B cell (primary cell): ENCODE measurements at regions not wholly inside any gene's neighbourhood (a gene's known extent, or its start where the extent isn't known, plus 50 kb on each side); places are given as distances from the start of the nearest gene placed in this dataset.

Source experiments
- ATAC-seq: fragments of 200-7000 bp; cut with Tn5 transposase; one replicate; pipeline ENCODE4 v1.10.0; 2021; ENCODE audit warnings: low read depth, mild to moderate bottlenecking, moderate number of reproducible peaks, moderate library complexity
- CTCF ChIA-PET: fragments of 350-600 bp; sonication (Branson Sonifier 250); formaldehyde crosslinking; loops from one replicate; lab custom pipeline; 2021; ENCODE audit warnings: antibody characterized with exemption, inconsistent platforms; lab: Charles Lee
- POLR2A ChIA-PET: fragments of 350-600 bp; sonication (Branson Sonifier 250); formaldehyde crosslinking; loops from one replicate; lab custom pipeline; 2021; ENCODE audit warnings: antibody characterized with exemption; lab: Charles Lee
- DNase-seq: peaks from one replicate; pipeline ENCODE4 v3.0.0; 2013
- H2AFZ ChIP-seq: 2 replicates; pipeline ENCODE4 v1.6.1; 2012; ENCODE audit warnings: mild to moderate bottlenecking, low read depth, low read length; ENCODE audit not compliant: insufficient read depth, poor library complexity, severe bottlenecking
- H3K27ac ChIP-seq, 2 donors: 1 replicate in 1 of 2; 2 replicates in 1 of 2; pipeline ENCODE4 v1.5.1; 2012 to 2013; ENCODE audit warnings: low read length in 2 of 2, mild to moderate bottlenecking in 2 of 2, moderate library complexity in 1 of 2
- H3K27me3 ChIP-seq, 4 experiments: fragments of 200-600 bp in 1 of 4; sonication (generic) in 1 of 4; replicated peaks in 1 of 4; 1 replicate in 2 of 4; 2 replicates in 2 of 4; pipeline versions ENCODE4 v1.6.1 to v1.7.0; 2013 to 2016; ENCODE audit warnings: low read length in 3 of 4, mild to moderate bottlenecking in 2 of 4, mixed read lengths in 1 of 4, moderate library complexity in 1 of 4; ENCODE audit not compliant: insufficient read depth in 4 of 4, control insufficient read depth in 3 of 4; ENCODE audit errors: control extremely low read depth in 1 of 4
- H3K36me3 ChIP-seq, 2 experiments: replicated peaks in 1 of 2; 1 replicate in 1 of 2; 2 replicates in 1 of 2; pipeline versions ENCODE4 v1.6.1 to v1.7.1; 2013; ENCODE audit warnings: low read length in 1 of 2; ENCODE audit not compliant: insufficient read depth in 2 of 2, control insufficient read depth in 1 of 2; ENCODE audit errors: control extremely low read depth in 1 of 2, extremely low read depth in 1 of 2
- H3K4me1 ChIP-seq, 2 donors: fragments of 200-600 bp in 1 of 2; sonication (generic) in 1 of 2; 1 replicate in 1 of 2; 2 replicates in 1 of 2; pipeline versions ENCODE4 v1.5.1 to v1.6.1; 2013 to 2017; ENCODE audit warnings: low read length in 2 of 2; ENCODE audit not compliant: control insufficient read depth in 2 of 2, insufficient read depth in 2 of 2
- H3K4me2 ChIP-seq: replicated peaks from 2 replicates; pipeline ENCODE3; 2012; ENCODE audit warnings: mild to moderate bottlenecking, low read depth, low read length; ENCODE audit not compliant: poor library complexity, severe bottlenecking
- H3K4me3 ChIP-seq, 5 experiments: fragments of 200-600 bp in 1 of 5; sonication (generic) in 1 of 5; 1 replicate in 3 of 5; 2 replicates in 2 of 5; pipeline versions ENCODE4 v1.5.1 to v1.7.0; 2011 to 2016; ENCODE audit warnings: low read length in 4 of 5, mild to moderate bottlenecking in 4 of 5, low read depth in 2 of 5, control low read depth in 1 of 5, moderate library complexity in 1 of 5; ENCODE audit not compliant: insufficient read depth in 1 of 5; ENCODE audit errors: control extremely low read depth in 1 of 5, extremely low read depth in 1 of 5
- H3K79me2 ChIP-seq: fragments of 200-600 bp; sonication (generic); one replicate; pipeline ENCODE4 v1.6.0; 2016; ENCODE audit warnings: low read length; ENCODE audit not compliant: control insufficient read depth, insufficient read depth
- H3K9ac ChIP-seq: fragments of 200-600 bp; sonication (generic); 2 replicates; pipeline ENCODE4 v1.6.1; 2017; ENCODE audit warnings: mild to moderate bottlenecking, low read length, moderate library complexity
- H3K9me3 ChIP-seq, 3 donors: one replicate each; pipeline versions ENCODE4 v1.6.1 to v1.7.1; 2013; ENCODE audit warnings: low read length in 2 of 3; ENCODE audit not compliant: control insufficient read depth in 2 of 3, insufficient read depth in 1 of 3; ENCODE audit errors: control extremely low read depth in 1 of 3
- H4K20me1 ChIP-seq: 2 replicates; pipeline ENCODE4 v1.6.0; 2012; ENCODE audit warnings: mild to moderate bottlenecking, low read length; ENCODE audit not compliant: insufficient read depth, control insufficient read depth, poor library complexity, severe bottlenecking
- H3K27ac Mint-ChIP-seq: one replicate; pipeline ENCODE4 v1.8.0; 2021; ENCODE audit warnings: mixed read lengths
- H3K27me3 Mint-ChIP-seq: one replicate; pipeline ENCODE4 v1.8.0; 2021; ENCODE audit warnings: mixed read lengths
- H3K4me1 Mint-ChIP-seq: one replicate; pipeline ENCODE4 v1.8.0; 2021; ENCODE audit warnings: mixed read lengths
- H3K4me3 Mint-ChIP-seq: one replicate; pipeline ENCODE4 v1.8.0; 2021; ENCODE audit warnings: mixed read lengths
- H3K9me3 Mint-ChIP-seq: one replicate; pipeline ENCODE4 v1.8.0; 2022; ENCODE audit warnings: mixed read lengths; ENCODE audit not compliant: insufficient read depth
- CTCF ChIP-seq: fragments of 200-600 bp; IDR thresholded peaks from one replicate; pipeline ENCODE4 v1.8.0; 2022; ENCODE audit warnings: antibody characterized with exemption, mild to moderate bottlenecking
- EZH2 ChIP-seq: IDR thresholded peaks from 2 replicates; pipeline ENCODE4 v1.6.1; 2012; ENCODE audit warnings: borderline replicate concordance, low read depth, mild to moderate bottlenecking, moderate library complexity, low read length; ENCODE audit not compliant: insufficient read depth, poor library complexity, severe bottlenecking
- WGBS: methylation state at CpG from one replicate; pipeline ENCODE4 v1.1.5; 2013; ENCODE audit warnings: missing lambda C conversion rate; ENCODE audit not compliant: insufficient coverage; 5-methylcytosine and 5-hydroxymethylcytosine counted together
- intact Hi-C: fragments of 100-400 bp; cut with micrococcal nuclease; formaldehyde crosslinking; loops from one replicate; pipeline ENCODE4 v1.10.0; 2022

GRCh38 chr13:112159575-112160547, 92.9 kb downstream of the SOX1 start:
- Mint-ChIP-seq H3K9me3 (no peaks in the 10 kb centered on the region), H3K27me3 (peaks cover 11% of the 10 kb centered on the region), H3K4me1 (no peaks in the 10 kb centered on the region), H3K27ac (no peak overlapping the region), H3K4me3 (no peak overlapping the region)
- Histone ChIP-seq H3K9ac (no peak overlapping the region), H3K36me3 (no peaks in the 10 kb centered on the region), H3K27me3 (peaks cover 0 to 3% (median 0%) of the 10 kb centered on the region in 4 experiments), H3K9me3 (peaks cover 0 to 9% (median 0%) of the 10 kb centered on the region in 3 donors), H3K27ac (no peak overlapping the region), H3K4me3 (no peak overlapping the region), H2AFZ (no peak overlapping the region), H3K4me2 (no peak overlapping the region), H3K4me1 (no peaks in the 10 kb centered on the region), H4K20me1 (no peaks in the 10 kb centered on the region), H3K79me2 (no peaks in the 10 kb centered on the region)
- intact Hi-C loops, result no loop called here
- CTCF ChIA-PET, result no interaction called here
- POLR2A ChIA-PET, result no interaction called here
- DNase-seq (no peak), ATAC-seq (no peak)
- TF ChIP-seq CTCF, result no peak
- 68% methylated on average over 13 of the region's 17 CpGs for WGBS

GRCh38 chr13:112160558-112160957, 93.6 kb downstream of the SOX1 start:
- no peaks in the 10 kb centered on the region for H3K9me3 Mint-ChIP-seq
- no peak overlapping the region for H3K4me3 Mint-ChIP-seq
- no peaks in the 10 kb centered on the region for H3K4me1 Mint-ChIP-seq
- Histone ChIP-seq H3K36me3 (no peaks in the 10 kb centered on the region), H2AFZ (no peak overlapping the region), H3K9me3 (peaks cover 0 to 8% (median 0%) of the 10 kb centered on the region in 3 donors), H3K27ac (no peak overlapping the region), H3K9ac (no peak overlapping the region), H3K79me2 (no peaks in the 10 kb centered on the region), H3K4me2 (no peak overlapping the region), H4K20me1 (no peaks in the 10 kb centered on the region), H3K27me3 (peaks cover 0 to 3% (median 0%) of the 10 kb centered on the region in 4 experiments), H3K4me3 (no peak overlapping the region), H3K4me1 (no peaks in the 10 kb centered on the region)
- no peak for ATAC-seq
- ChIA-PET POLR2A (no interaction called here), CTCF (no interaction called here)
- DNase-seq, result no peak
- no peak overlapping the region for H3K27ac Mint-ChIP-seq
- peaks cover 11% of the 10 kb centered on the region for H3K27me3 Mint-ChIP-seq
- intact Hi-C loops, result no loop called here
- 89% methylated on average over 13 of the region's 14 CpGs for WGBS
- no peak for TF ChIP-seq EZH2
